Ovary (tissue), 3 donors: ENCODE measurements at regions not wholly inside any gene's neighbourhood (a gene's known extent, or its start where the extent isn't known, plus 50 kb on each side); places are given as distances from the start of the nearest gene placed in this dataset.

ENCODE experiments used
- POLR2A ChIP-seq: fragments of 450-650 bp; IDR thresholded peaks from one replicate; pipeline ENCODE4 v1.6.1; 2017; ENCODE audit warnings: antibody characterized with exemption, mild to moderate bottlenecking, moderate library complexity
- TF ChIP-seq, protein P1 (sequence below), 3 donors: fragments of 450-650 bp in 2 of 3; fragments of 200-600 bp in 1 of 3; IDR thresholded peaks; one replicate each; pipeline versions ENCODE4 v1.5.1 to v1.8.0; 2016 to 2022; ENCODE audit warnings: antibody characterized with exemption in 3 of 3, mild to moderate bottlenecking in 1 of 3
- donor health status: DM: no; HTN: no; CAD: no.

DNA sequence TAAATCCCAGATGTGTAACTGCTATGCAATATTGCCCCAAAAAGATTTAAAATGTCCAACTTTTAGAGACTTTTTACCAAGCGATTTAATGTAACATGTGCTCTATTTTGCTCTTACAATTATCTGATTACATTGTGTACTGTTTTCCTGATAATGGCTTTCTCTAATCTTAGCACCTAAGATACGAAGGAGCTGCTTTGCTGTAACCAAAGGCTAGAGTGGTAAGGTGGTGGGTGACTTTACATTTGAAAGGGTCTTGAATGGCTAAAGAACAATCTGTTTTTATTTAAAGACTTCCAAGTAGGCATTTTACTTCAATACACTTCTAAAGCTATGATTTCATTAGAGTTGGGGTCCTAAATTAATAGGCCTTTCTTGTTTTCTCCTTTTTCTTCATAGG lies 1201.6 kb upstream of the MAP3K7 start:
- TF ChIP-seq, protein P1, sequence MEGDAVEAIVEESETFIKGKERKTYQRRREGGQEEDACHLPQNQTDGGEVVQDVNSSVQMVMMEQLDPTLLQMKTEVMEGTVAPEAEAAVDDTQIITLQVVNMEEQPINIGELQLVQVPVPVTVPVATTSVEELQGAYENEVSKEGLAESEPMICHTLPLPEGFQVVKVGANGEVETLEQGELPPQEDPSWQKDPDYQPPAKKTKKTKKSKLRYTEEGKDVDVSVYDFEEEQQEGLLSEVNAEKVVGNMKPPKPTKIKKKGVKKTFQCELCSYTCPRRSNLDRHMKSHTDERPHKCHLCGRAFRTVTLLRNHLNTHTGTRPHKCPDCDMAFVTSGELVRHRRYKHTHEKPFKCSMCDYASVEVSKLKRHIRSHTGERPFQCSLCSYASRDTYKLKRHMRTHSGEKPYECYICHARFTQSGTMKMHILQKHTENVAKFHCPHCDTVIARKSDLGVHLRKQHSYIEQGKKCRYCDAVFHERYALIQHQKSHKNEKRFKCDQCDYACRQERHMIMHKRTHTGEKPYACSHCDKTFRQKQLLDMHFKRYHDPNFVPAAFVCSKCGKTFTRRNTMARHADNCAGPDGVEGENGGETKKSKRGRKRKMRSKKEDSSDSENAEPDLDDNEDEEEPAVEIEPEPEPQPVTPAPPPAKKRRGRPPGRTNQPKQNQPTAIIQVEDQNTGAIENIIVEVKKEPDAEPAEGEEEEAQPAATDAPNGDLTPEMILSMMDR (IDR thresholded peaks at IDR 0.05), result no peak
- no peak for TF ChIP-seq POLR2A
